ENCODE measurements at regions not wholly inside any gene's neighbourhood (a gene's known extent, or its start where the extent isn't known, plus 50 kb on each side); places are given as distances from the start of the nearest gene placed in this dataset.

DNA sequence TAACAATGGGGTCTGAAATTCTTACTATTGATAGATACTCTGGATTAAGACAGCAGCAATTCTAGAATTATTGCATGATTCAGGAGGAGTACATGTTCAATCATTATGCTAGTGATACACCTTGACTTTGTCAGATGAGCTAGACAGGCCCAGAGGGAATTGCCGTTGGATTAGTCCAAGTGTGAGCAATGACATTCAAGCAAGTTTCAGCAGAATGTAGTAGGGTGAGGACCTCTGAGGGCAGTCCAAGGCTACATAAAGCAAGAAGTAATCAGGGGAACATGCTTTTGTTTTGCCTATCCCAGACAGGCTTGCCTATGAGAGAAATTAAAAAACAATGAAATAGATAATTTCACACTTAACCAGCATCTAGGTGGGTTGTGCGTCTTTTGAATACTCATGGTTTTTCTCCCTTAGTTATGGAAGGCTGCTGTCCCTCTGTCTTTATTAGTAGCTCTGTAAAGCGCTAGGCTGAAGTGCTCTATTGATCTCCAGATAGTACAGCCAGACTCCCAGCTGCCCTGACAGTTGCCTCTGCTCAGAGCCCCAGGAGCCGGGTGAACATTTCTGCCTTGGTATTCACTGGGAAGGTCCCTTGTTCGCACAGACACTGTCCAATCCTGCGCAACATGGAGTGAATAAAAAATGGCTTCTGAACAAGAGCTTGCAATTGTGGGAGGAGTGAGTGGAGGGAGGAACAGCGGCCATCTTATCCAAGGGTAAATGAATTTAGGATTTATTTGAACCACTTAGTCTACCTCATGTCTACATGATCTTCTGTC lies 316.6 kb upstream of the ONECUT1 start:
- no peaks in the 10 kb centered on the region for H3K36me3 ChIP-seq
- no peak for DNase-seq
- no peaks in the 10 kb centered on the region for H3K27me3 ChIP-seq
- intact Hi-C loops (cut with DNase I) = no loop called here
- no peak overlapping the region for H3K4me3 ChIP-seq
- no peaks in the 10 kb centered on the region for H3K9me3 ChIP-seq
- 77 to 83% methylated on average over 6 to 7 of the region's 7 CpGs for WGBS, 2 donors
- no peak overlapping the region for H3K27ac ChIP-seq
- no peaks in the 10 kb centered on the region for H3K4me1 ChIP-seq
- TF ChIP-seq POLR2A (IDR thresholded peaks at IDR 0.05) = no peak
- TF ChIP-seq, protein P1, sequence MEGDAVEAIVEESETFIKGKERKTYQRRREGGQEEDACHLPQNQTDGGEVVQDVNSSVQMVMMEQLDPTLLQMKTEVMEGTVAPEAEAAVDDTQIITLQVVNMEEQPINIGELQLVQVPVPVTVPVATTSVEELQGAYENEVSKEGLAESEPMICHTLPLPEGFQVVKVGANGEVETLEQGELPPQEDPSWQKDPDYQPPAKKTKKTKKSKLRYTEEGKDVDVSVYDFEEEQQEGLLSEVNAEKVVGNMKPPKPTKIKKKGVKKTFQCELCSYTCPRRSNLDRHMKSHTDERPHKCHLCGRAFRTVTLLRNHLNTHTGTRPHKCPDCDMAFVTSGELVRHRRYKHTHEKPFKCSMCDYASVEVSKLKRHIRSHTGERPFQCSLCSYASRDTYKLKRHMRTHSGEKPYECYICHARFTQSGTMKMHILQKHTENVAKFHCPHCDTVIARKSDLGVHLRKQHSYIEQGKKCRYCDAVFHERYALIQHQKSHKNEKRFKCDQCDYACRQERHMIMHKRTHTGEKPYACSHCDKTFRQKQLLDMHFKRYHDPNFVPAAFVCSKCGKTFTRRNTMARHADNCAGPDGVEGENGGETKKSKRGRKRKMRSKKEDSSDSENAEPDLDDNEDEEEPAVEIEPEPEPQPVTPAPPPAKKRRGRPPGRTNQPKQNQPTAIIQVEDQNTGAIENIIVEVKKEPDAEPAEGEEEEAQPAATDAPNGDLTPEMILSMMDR (IDR thresholded peaks at IDR 0.05) = no peak

DNA sequence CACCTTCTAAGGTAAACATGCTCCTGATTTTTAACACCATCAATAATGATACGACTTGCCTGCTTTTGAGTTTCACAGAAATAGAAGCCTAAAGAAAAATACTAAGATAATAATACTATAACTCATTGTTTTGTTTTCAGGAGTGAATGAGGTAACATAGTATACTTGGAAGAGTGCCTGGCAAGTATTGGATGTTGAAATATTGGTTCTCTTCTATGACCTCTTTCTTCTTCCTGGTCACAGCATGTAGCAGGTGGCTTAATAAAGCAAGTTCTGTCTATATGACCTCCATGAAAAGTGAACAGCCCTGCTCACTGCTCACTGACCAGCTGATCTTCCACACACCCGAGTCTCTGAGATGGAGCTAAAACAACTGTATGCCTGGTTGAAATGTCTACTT lies 312.3 kb upstream of the ONECUT1 start:
- no peak for DNase-seq
- H3K4me1 ChIP-seq = no peaks in the 10 kb centered on the region
- H3K36me3 ChIP-seq = no peaks in the 10 kb centered on the region
- no peak overlapping the region for H3K27ac ChIP-seq
- H3K27me3 ChIP-seq = no peaks in the 10 kb centered on the region
- no peak overlapping the region for H3K4me3 ChIP-seq
- intact Hi-C loops (cut with DNase I) = no loop called here
- TF ChIP-seq, protein P1 (IDR thresholded peaks at IDR 0.05) = no peak
- TF ChIP-seq POLR2A (IDR thresholded peaks at IDR 0.05) = no peak
- H3K9me3 ChIP-seq = no peaks in the 10 kb centered on the region
- 35 to 36% methylated on average over 2 of the region's 2 CpGs for WGBS, 2 donors

DNA sequence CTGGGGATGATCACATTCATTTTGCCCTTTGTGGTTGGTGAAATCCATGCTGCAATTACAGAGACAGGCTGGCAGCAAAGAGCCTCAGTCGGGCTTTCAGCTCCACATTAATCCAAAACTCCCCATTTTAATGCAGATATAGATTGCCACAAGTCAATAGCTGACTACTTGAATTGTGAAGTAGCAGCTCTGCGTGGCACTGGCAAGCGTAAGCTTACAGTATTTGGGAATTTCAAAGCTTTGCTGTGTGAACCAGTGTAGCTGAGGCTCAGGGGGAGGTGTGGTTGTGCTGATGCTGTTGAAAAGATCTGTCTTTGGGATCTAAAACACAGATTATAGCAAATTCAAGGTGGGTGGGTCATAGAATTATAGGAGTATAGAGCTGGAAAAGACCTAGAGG lies 290.3 kb upstream of the ONECUT1 start:
- Histone ChIP-seq H3K27ac (no peak overlapping the region), H3K9me3 (no peaks in the 10 kb centered on the region), H3K36me3 (no peaks in the 10 kb centered on the region), H3K4me1 (no peaks in the 10 kb centered on the region), H3K4me3 (no peak overlapping the region), H3K27me3 (no peaks in the 10 kb centered on the region)
- WGBS, 2 donors = 26 to 34% methylated on average over 3 of the region's 3 CpGs
- intact Hi-C loops (cut with DNase I) = no loop called here
- TF ChIP-seq, protein P1 (IDR thresholded peaks at IDR 0.05) = no peak
- TF ChIP-seq POLR2A (IDR thresholded peaks at IDR 0.05) = no peak
- no peak for DNase-seq

DNA sequence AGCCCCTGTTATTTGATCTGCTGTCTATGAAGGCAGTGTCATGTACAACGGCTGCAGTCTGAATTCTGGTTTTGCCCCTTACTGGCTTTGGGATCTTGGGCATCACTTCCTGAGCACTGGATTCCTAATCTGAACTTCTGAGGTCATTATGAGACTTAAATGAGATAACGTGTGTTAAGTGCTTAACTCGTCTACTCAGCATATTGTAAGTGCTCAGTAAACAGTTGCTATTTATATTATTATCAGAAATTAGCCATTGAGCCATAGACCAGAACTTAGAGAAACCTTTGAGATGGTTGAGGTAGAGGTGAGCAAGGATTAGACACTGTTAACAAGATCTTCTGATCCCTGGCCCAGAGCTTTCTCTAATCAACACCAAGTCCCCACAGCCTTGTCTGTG lies 284.1 kb upstream of the ONECUT1 start:
- Histone ChIP-seq H3K4me3 (no peak overlapping the region), H3K4me1 (no peaks in the 10 kb centered on the region), H3K36me3 (no peaks in the 10 kb centered on the region), H3K27me3 (no peaks in the 10 kb centered on the region), H3K27ac (no peak overlapping the region), H3K9me3 (no peaks in the 10 kb centered on the region)
- no peak for DNase-seq
- intact Hi-C loops (cut with DNase I) = no loop called here
- WGBS, 2 donors = 18 to 31% methylated on average over 3 of the region's 3 CpGs
- TF ChIP-seq POLR2A (IDR thresholded peaks at IDR 0.05) = no peak
- TF ChIP-seq, protein P1 (IDR thresholded peaks at IDR 0.05) = no peak

DNA sequence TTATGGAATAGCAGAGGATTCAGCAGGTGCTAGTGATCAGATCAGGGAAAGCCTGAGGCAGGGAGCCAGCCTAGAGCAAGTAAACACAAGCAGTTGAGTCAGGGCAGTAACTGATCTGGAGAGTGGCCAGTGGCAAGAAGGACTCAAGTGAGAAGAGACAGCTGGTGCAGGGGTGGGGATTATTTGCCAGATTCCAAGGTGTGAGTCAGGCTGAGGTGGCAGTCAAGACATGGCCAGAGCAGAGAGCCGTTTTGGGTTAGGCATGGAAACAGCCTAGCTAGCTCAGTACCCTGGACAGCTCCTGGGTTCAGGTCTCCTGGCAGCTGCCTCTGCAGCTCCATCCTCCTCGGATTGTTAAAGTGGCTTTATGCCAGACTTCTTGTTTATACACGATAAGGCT lies 281.9 kb upstream of the ONECUT1 start:
- H3K4me3 ChIP-seq = no peak overlapping the region
- intact Hi-C loops (cut with DNase I) = no loop called here
- H3K9me3 ChIP-seq = no peaks in the 10 kb centered on the region
- H3K36me3 ChIP-seq = no peaks in the 10 kb centered on the region
- TF ChIP-seq, protein P1 (IDR thresholded peaks at IDR 0.05) = no peak
- TF ChIP-seq POLR2A (IDR thresholded peaks at IDR 0.05) = no peak
- H3K27me3 ChIP-seq = no peaks in the 10 kb centered on the region
- 0 to 4% methylated on average over 3 of the region's 3 CpGs for WGBS, 2 donors
- H3K27ac ChIP-seq = no peak overlapping the region
- DNase-seq = no peak
- no peaks in the 10 kb centered on the region for H3K4me1 ChIP-seq
